Spleen (tissue), 11 donors: ENCODE measurements at regions not wholly inside any gene's neighbourhood (a gene's known extent, or its start where the extent isn't known, plus 50 kb on each side); places are given as distances from the start of the nearest gene placed in this dataset.

Experiments used
- DNase-seq: peaks from one replicate; pipeline ENCODE4 v3.0.0-alpha.2; 2020
- H3K27ac ChIP-seq, 8 donors: fragments of 200-600 bp; sonication (generic) in 7 of 8; 1 replicate in 4 of 8; 2 replicates in 4 of 8; pipeline versions ENCODE4 v1.5.0 to v1.8.0; 2016 to 2021; ENCODE audit warnings: inconsistent platforms in 4 of 8, mild to moderate bottlenecking in 4 of 8, moderate library complexity in 1 of 8
- H3K27me3 ChIP-seq, 7 donors: fragments of 200-600 bp; sonication (generic) in 6 of 7; replicated peaks in 1 of 7; 1 replicate in 4 of 7; 2 replicates in 3 of 7; pipeline versions ENCODE4 v1.5.0 to v1.8.0; 2016 to 2021; ENCODE audit warnings: inconsistent platforms in 3 of 7, mild to moderate bottlenecking in 1 of 7
- H3K36me3 ChIP-seq, 6 donors: fragments of 200-600 bp; sonication (generic) in 5 of 6; 1 replicate in 4 of 6; 2 replicates in 2 of 6; pipeline versions ENCODE4 v1.5.0 to v1.8.0; 2016 to 2021; ENCODE audit warnings: inconsistent platforms in 2 of 6
- H3K4me1 ChIP-seq, 6 donors: fragments of 200-600 bp; sonication (generic) in 5 of 6; 1 replicate in 3 of 6; 2 replicates in 3 of 6; pipeline versions ENCODE4 v1.5.0 to v1.8.0; 2016 to 2021; ENCODE audit warnings: inconsistent platforms in 3 of 6
- H3K4me3 ChIP-seq, 8 donors: fragments of 200-600 bp; sonication (generic) in 7 of 8; 1 replicate in 4 of 8; 2 replicates in 4 of 8; pipeline versions ENCODE4 v1.5.0 to v1.8.0; 2016 to 2021; ENCODE audit warnings: inconsistent platforms in 4 of 8, mild to moderate bottlenecking in 4 of 8, moderate library complexity in 2 of 8
- H3K9me3 ChIP-seq, 8 donors: fragments of 200-600 bp; sonication (generic) in 7 of 8; 1 replicate in 4 of 8; 2 replicates in 4 of 8; pipeline versions ENCODE4 v1.5.0 to v1.8.0; 2016 to 2021; ENCODE audit warnings: inconsistent platforms in 4 of 8
- CTCF ChIP-seq, 11 experiments: fragments of 200-600 bp in 7 of 11; fragments of 450-650 bp in 4 of 11; sonication (generic) in 4 of 11; IDR thresholded peaks in 8 of 11; conservative IDR thresholded peaks in 3 of 11; 1 replicate in 7 of 11; 2 replicates in 4 of 11; pipeline versions ENCODE4 v1.4.0 to v1.8.0; 2016 to 2021; ENCODE audit warnings: antibody characterized with exemption in 11 of 11, inconsistent platforms in 4 of 11, mild to moderate bottlenecking in 1 of 11
- POLR2A ChIP-seq, 3 donors: fragments of 450-650 bp; IDR thresholded peaks; one replicate each; pipeline ENCODE4 v1.5.1; 2017; ENCODE audit warnings: antibody characterized with exemption in 3 of 3, mild to moderate bottlenecking in 1 of 3
- POLR2AphosphoS5 ChIP-seq, 3 donors: sonication (generic); formaldehyde crosslinking; IDR thresholded peaks; one replicate each; pipeline ENCODE4 v1.5.1; 2017; ENCODE audit warnings: antibody characterized with exemption in 3 of 3
- WGBS, 5 donors: extraction: QIAGEN DNeasy Blood & Tissue Kit in 3 of 5; methylation state at CpG; one replicate each; pipeline versions ENCODE4 v1.1.5 to v1.1.7; 2013 to 2018; 5-methylcytosine and 5-hydroxymethylcytosine counted together
- intact Hi-C: fragments of 100-400 bp; cut with DNase I; formaldehyde crosslinking; loops from one replicate; pipeline ENCODE4 v1.15.0; 2023; ENCODE audit warnings: low total_unique reads
- donor health status: healthy with polysubstance abuse.
- donor health status: DM: no; HTN: no; CAD: no; lungs with moderate emphysema.
- donor health status: DM: no; HTN: no; CAD: no.
- donor health status: Bipolar disorder and iron deficiency.
- donor health status: healthy.
- donor health status: DM: no; HTN: no; CAD: no.
- donor health status: DM: yes; HTN: yes; CAD: no.

- TF ChIP-seq POLR2A (IDR thresholded peaks at IDR 0.05) (no peak), CTCF (IDR thresholded peaks at IDR 0.05 in 8 of 11, conservative IDR thresholded peaks at IDR 0.05 in 3 of 11) (no peak), POLR2AphosphoS5 (IDR thresholded peaks at IDR 0.05) (no peak)
- no peaks in the 10 kb centered on the region for H3K36me3 ChIP-seq
- 72 to 89% (median 77%) methylated on average over 3 of the region's 3 CpGs for WGBS, 5 donors
- no peaks in the 10 kb centered on the region for H3K4me1 ChIP-seq
- H3K9me3 ChIP-seq: no peaks in the 10 kb centered on the region
- intact Hi-C loops: no loop called here
- H3K4me3 ChIP-seq: no peak overlapping the region
- H3K27me3 ChIP-seq: no peaks in the 10 kb centered on the region
- no peak overlapping the region for H3K27ac ChIP-seq
- DNase-seq: no peak
These were observed 55.8 kb upstream of the GIMD1 start for GRCh38 chr4:106424426-106424825.

- TF ChIP-seq CTCF (IDR thresholded peaks at IDR 0.05 in 8 of 11, conservative IDR thresholded peaks at IDR 0.05 in 3 of 11): no peak
- TF ChIP-seq POLR2A (IDR thresholded peaks at IDR 0.05): no peak
- no peak for TF ChIP-seq POLR2AphosphoS5 (IDR thresholded peaks at IDR 0.05)
- no peaks in the 10 kb centered on the region for H3K36me3 ChIP-seq
- intact Hi-C loops: no loop called here
- H3K9me3 ChIP-seq: no peaks in the 10 kb centered on the region
- no peak overlapping the region for H3K4me3 ChIP-seq
- no peak overlapping the region for H3K27ac ChIP-seq
- no peaks in the 10 kb centered on the region for H3K27me3 ChIP-seq
- no peak for DNase-seq
- H3K4me1 ChIP-seq: no peaks in the 10 kb centered on the region
These were observed 55.2 kb upstream of the GIMD1 start for GRCh38 chr4:106423791-106424190.

GRCh38 chr4:106422766-106423165 is 54.2 kb upstream of the GIMD1 start:
- Histone ChIP-seq H3K36me3 (no peaks in the 10 kb centered on the region), H3K4me1 (no peaks in the 10 kb centered on the region), H3K27ac (no peak overlapping the region), H3K27me3 (no peaks in the 10 kb centered on the region), H3K9me3 (no peaks in the 10 kb centered on the region), H3K4me3 (no peak overlapping the region)
- 37 to 73% (median 61%) methylated on average over 1 of the region's 1 CpG for WGBS, 5 donors
- no peak for DNase-seq
- no peak for TF ChIP-seq CTCF (IDR thresholded peaks at IDR 0.05 in 8 of 11, conservative IDR thresholded peaks at IDR 0.05 in 3 of 11)
- intact Hi-C loops: no loop called here

GRCh38 chr4:106421441-106422296 is 53.1 kb upstream of the GIMD1 start:
- no peaks in the 10 kb centered on the region for H3K27me3 ChIP-seq
- 68 to 80% (median 76%) methylated on average over 4 of the region's 4 CpGs for WGBS, 5 donors
- H3K4me3 ChIP-seq: no peak overlapping the region
- no peak overlapping the region for H3K27ac ChIP-seq
- H3K4me1 ChIP-seq: no peaks in the 10 kb centered on the region
- H3K36me3 ChIP-seq: no peaks in the 10 kb centered on the region
- no peak for TF ChIP-seq POLR2AphosphoS5 (IDR thresholded peaks at IDR 0.05)
- no peak for TF ChIP-seq CTCF (IDR thresholded peaks at IDR 0.05 in 8 of 11, conservative IDR thresholded peaks at IDR 0.05 in 3 of 11)
- no peak for DNase-seq
- intact Hi-C loops: no loop called here
- no peaks in the 10 kb centered on the region for H3K9me3 ChIP-seq
